Neural cell (in vitro differentiated cells): ENCODE measurements at regions not wholly inside any gene's neighbourhood (a gene's known extent, or its start where the extent isn't known, plus 50 kb on each side); places are given as distances from the start of the nearest gene placed in this dataset.

Experiments
- CTCF ChIP-seq: fragments of 450-650 bp; IDR thresholded peaks from 2 replicates; pipeline ENCODE4 v1.5.1; 2014; ENCODE audit warnings: antibody characterized with exemption, mild to moderate bottlenecking, moderate library complexity; ENCODE audit not compliant: poor library complexity, severe bottlenecking
- EP300 ChIP-seq: fragments of 450-650 bp; conservative IDR thresholded peaks from 2 replicates; pipeline ENCODE4 v1.6.1; 2014; ENCODE audit warnings: antibody characterized with exemption, mild to moderate bottlenecking, moderate library complexity; ENCODE audit not compliant: poor library complexity, severe bottlenecking
- REST ChIP-seq: IDR thresholded peaks from 2 replicates; pipeline ENCODE4 v1.6.1; 2012; ENCODE audit warnings: borderline replicate concordance
- SMC3 ChIP-seq: fragments of 450-650 bp; conservative IDR thresholded peaks from 2 replicates; pipeline ENCODE4 v1.6.1; 2014; ENCODE audit warnings: antibody characterized with exemption, mild to moderate bottlenecking, moderate library complexity; ENCODE audit not compliant: poor library complexity
- TAF1 ChIP-seq: IDR thresholded peaks from 2 replicates; pipeline ENCODE4 v1.6.1; 2012; ENCODE audit warnings: low read depth

GRCh38 chr2:19580830-19581229, 222.4 kb upstream of the OSR1 start:
- TF ChIP-seq CTCF (no peak), SMC3 (no peak), EP300 (no peak), REST (no peak), TAF1 (no peak)
